ENCODE measurements at regions not wholly inside any gene's neighbourhood (a gene's known extent, or its start where the extent isn't known, plus 50 kb on each side); places are given as distances from the start of the nearest gene placed in this dataset.

GRCh38 chr6:23282252-23283021, 713.1 kb downstream of the HDGFL1 start:
- 12 to 97% (median 84%) methylated on average over 2 to 10 of the region's 10 CpGs for WGBS, 10 experiments
- peaks cover 17 to 21% of the 10 kb centered on the region in 2 donors for H3K4me1 ChIP-seq (replicated peaks in 1 of 2)
- no peak overlapping the region for H3K27ac ChIP-seq
- peak in 3 of 8 experiments; percentile 53 to 98 (median 93) for ATAC-seq (replicated peaks in 6 of 8)
- no peak overlapping the region for H3K4me3 ChIP-seq
- in situ Hi-C loops (cut with MboI; ENCODE audit: low pct_unique_long_range_greater_than_20kb in 2 of 9, low sequenced_read_pairs in 9 of 9, unreplicated experiment in 9 of 9) = no loop called here

- in situ Hi-C loops (cut with MboI; ENCODE audit: low pct_unique_long_range_greater_than_20kb in 2 of 9, low sequenced_read_pairs in 9 of 9, unreplicated experiment in 9 of 9) = no loop called here
- Histone ChIP-seq H3K4me3 (no peak overlapping the region), H3K4me1 (replicated peaks in 1 of 2) (peaks cover 6 to 13% of the 10 kb centered on the region in 2 donors), H3K27ac (no peak overlapping the region)
- 16 to 83% (median 56%) methylated on average over 1 to 3 of the region's 3 CpGs for WGBS, 10 experiments
- peak in 3 of 8 experiments; percentile 52 to 64 (median 60) for ATAC-seq (replicated peaks in 6 of 8)
These were observed 724.3 kb downstream of the HDGFL1 start for GRCh38 chr6:23293653-23294052.

- H3K27ac ChIP-seq = no peak overlapping the region
- in situ Hi-C loops (cut with MboI; ENCODE audit: low pct_unique_long_range_greater_than_20kb in 2 of 9, low sequenced_read_pairs in 9 of 9, unreplicated experiment in 9 of 9) = no loop called here
- ATAC-seq (replicated peaks in 6 of 8) = peak in 1 of 8 experiments; percentile 47
- H3K4me3 ChIP-seq = no peak overlapping the region
- no peaks in the 10 kb centered on the region for H3K4me1 ChIP-seq (replicated peaks in 1 of 2)
These were observed 732.2 kb downstream of the HDGFL1 start for GRCh38 chr6:23301556-23301955.

DNA sequence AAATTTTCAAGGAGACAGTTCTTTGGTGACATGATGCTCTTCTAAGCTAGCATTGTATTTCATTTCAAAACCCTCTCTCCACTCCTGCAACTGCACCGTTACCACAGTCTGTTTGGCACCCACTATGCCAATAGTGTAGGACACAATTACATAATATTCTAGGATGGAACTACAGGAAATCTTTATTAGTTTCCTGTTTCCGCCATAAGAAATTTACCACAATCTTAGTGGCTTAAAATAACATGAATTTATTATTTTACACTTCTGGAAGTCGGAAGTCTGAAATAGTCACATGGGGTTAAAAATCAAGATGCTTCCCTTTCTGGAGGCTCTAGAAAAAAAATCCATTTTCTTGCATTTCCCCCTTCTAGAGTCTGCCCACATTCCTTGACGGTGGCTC, 733.1 kb downstream of the HDGFL1 start:
- no peak for ATAC-seq (replicated peaks in 6 of 8)
- in situ Hi-C loops (cut with MboI; ENCODE audit: low pct_unique_long_range_greater_than_20kb in 2 of 9, low sequenced_read_pairs in 9 of 9, unreplicated experiment in 9 of 9) = no loop called here
- Histone ChIP-seq H3K4me3 (no peak overlapping the region), H3K27ac (no peak overlapping the region), H3K4me1 (replicated peaks in 1 of 2) (no peaks in the 10 kb centered on the region)
- WGBS, 10 experiments = 33 to 100% (median 88%) methylated on average over 1 to 4 of the region's 4 CpGs

DNA sequence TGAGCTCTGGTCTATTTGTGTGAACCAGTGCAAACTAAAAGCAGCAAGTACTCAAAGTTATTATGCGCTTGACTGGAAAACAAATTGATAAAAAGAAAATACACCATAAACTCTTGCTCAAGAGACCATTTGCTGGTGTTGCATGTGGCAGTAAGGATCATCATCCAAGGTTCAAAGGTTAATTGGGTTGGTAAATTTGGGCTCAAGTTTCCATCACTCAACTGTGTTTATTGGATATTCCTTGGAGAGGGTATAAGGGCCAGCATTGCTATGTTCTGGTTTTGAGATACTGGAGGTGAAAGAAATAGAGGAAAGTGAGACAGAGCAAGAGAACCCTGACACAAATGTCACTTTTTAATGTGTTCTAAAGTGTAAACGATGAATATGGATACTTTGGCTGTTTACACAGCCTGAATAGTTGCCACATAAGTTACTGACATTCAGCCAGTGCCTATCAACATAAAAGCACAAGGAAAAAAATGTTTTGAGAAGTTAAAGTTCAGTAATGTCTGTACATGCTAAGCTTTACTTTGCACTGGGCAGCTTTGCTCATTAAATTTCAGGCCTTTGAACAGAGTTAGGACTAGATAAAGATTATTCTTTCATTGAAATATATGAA, 736.1 kb downstream of the HDGFL1 start:
- WGBS, 10 experiments = 13 to 100% (median 100%) methylated on average over 1 to 2 of the region's 2 CpGs; no CpG with 5 or more reads in 1 of the 10 experiments
- H3K27ac ChIP-seq = no peak overlapping the region
- peak in 1 of 8 experiments; percentile 19 for ATAC-seq (replicated peaks in 6 of 8)
- in situ Hi-C loops (cut with MboI; ENCODE audit: low pct_unique_long_range_greater_than_20kb in 2 of 9, low sequenced_read_pairs in 9 of 9, unreplicated experiment in 9 of 9) = no loop called here
- H3K4me3 ChIP-seq = no peak overlapping the region
- H3K4me1 ChIP-seq (replicated peaks in 1 of 2) = no peaks in the 10 kb centered on the region

- Histone ChIP-seq H3K4me1 (replicated peaks in 1 of 2) (no peaks in the 10 kb centered on the region), H3K4me3 (no peak overlapping the region), H3K27ac (no peak overlapping the region)
- 0 to 100% (median 71%) methylated on average over 1 to 2 of the region's 2 CpGs; no CpG with 5 or more reads in 1 of the 10 experiments for WGBS, 10 experiments
- ATAC-seq (replicated peaks in 6 of 8) = no peak
- in situ Hi-C loops (cut with MboI; ENCODE audit: low pct_unique_long_range_greater_than_20kb in 2 of 9, low sequenced_read_pairs in 9 of 9, unreplicated experiment in 9 of 9) = no loop called here
These were observed 737.0 kb downstream of the HDGFL1 start for GRCh38 chr6:23306251-23306950.

DNA sequence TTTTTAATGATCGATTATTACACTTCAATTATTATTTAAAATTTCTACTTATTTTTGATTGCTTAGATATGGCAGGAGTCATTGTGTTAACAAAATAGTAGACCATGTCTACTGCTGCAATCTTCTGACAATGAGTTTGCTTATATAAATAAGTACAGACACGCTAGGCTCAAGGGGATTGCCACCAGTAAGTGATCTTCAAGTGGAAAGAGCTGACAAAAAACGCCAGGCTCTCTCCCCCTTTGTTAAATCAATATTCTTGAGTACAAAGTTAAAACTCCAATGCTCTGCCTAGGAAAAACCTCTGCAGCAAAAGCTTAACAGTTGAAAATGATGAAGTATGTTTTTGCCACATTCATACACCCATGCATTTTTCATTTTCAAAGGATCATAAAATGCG, 738.1 kb downstream of the HDGFL1 start:
- Histone ChIP-seq H3K27ac (no peak overlapping the region), H3K4me3 (no peak overlapping the region), H3K4me1 (replicated peaks in 1 of 2) (no peaks in the 10 kb centered on the region)
- ATAC-seq (replicated peaks in 6 of 8) = no peak
- 13 to 88% (median 79%) methylated on average over 1 to 4 of the region's 4 CpGs for WGBS, 10 experiments
- in situ Hi-C loops (cut with MboI; ENCODE audit: low pct_unique_long_range_greater_than_20kb in 2 of 9, low sequenced_read_pairs in 9 of 9, unreplicated experiment in 9 of 9) = no loop called here

- WGBS, 10 experiments = 17 to 100% (median 63%) methylated on average over 1 to 3 of the region's 3 CpGs; no CpG with 5 or more reads in 1 of the 10 experiments
- in situ Hi-C loops (cut with MboI; ENCODE audit: low pct_unique_long_range_greater_than_20kb in 2 of 9, low sequenced_read_pairs in 9 of 9, unreplicated experiment in 9 of 9) = no loop called here
- Histone ChIP-seq H3K4me3 (no peak overlapping the region), H3K27ac (no peak overlapping the region), H3K4me1 (replicated peaks in 1 of 2) (no peaks in the 10 kb centered on the region)
- ATAC-seq (replicated peaks in 6 of 8) = no peak
These were observed 738.8 kb downstream of the HDGFL1 start for GRCh38 chr6:23308166-23308565.

GRCh38 chr6:23311211-23311610, 741.8 kb downstream of the HDGFL1 start:
- no peak overlapping the region for H3K27ac ChIP-seq
- no peak for ATAC-seq (replicated peaks in 6 of 8)
- in situ Hi-C loops (cut with MboI; ENCODE audit: low pct_unique_long_range_greater_than_20kb in 2 of 9, low sequenced_read_pairs in 9 of 9, unreplicated experiment in 9 of 9) = no loop called here
- WGBS, 10 experiments = 7 to 100% (median 81%) methylated on average over 1 to 2 of the region's 2 CpGs
- no peaks in the 10 kb centered on the region for H3K4me1 ChIP-seq (replicated peaks in 1 of 2)
- H3K4me3 ChIP-seq = no peak overlapping the region

- no peak overlapping the region for H3K4me3 ChIP-seq
- peaks cover 7 to 21% of the 10 kb centered on the region in 2 donors for H3K4me1 ChIP-seq (replicated peaks in 1 of 2)
- in situ Hi-C loops (cut with MboI; ENCODE audit: low pct_unique_long_range_greater_than_20kb in 2 of 9, low sequenced_read_pairs in 9 of 9, unreplicated experiment in 9 of 9) = no loop called here
- H3K27ac ChIP-seq = no peak overlapping the region
- WGBS, 10 experiments = 43 to 100% (median 100%) methylated on average over 1 of the region's 1 CpG; no CpG with 5 or more reads in 3 of the 10 experiments
- ATAC-seq (replicated peaks in 6 of 8) = no peak
These were observed 746.8 kb downstream of the HDGFL1 start for GRCh38 chr6:23316131-23316530.

GRCh38 chr6:23316931-23317330, 747.6 kb downstream of the HDGFL1 start:
- WGBS, 10 experiments = 0 to 100% (median 62%) methylated on average over 1 of the region's 1 CpG; no CpG with 5 or more reads in 3 of the 10 experiments
- H3K4me1 ChIP-seq (replicated peaks in 1 of 2) = peaks cover 7 to 21% of the 10 kb centered on the region in 2 donors
- in situ Hi-C loops (cut with MboI; ENCODE audit: low pct_unique_long_range_greater_than_20kb in 2 of 9, low sequenced_read_pairs in 9 of 9, unreplicated experiment in 9 of 9) = no loop called here

GRCh38 chr6:23319582-23319981, 750.2 kb downstream of the HDGFL1 start:
- H3K27ac ChIP-seq = peak overlapping the region in 1 of 2 donors; percentile 3
- ATAC-seq (replicated peaks in 6 of 8) = peak in 4 of 8 experiments; percentile 25 to 70 (median 65)
- H3K4me3 ChIP-seq = no peak overlapping the region
- WGBS, 10 experiments = 49 to 100% (median 85%) methylated on average over 1 to 3 of the region's 3 CpGs; no CpG with 5 or more reads in 6 of the 10 experiments
- H3K4me1 ChIP-seq (replicated peaks in 1 of 2) = peaks cover 7 to 21% of the 10 kb centered on the region in 2 donors
- in situ Hi-C loops (cut with MboI; ENCODE audit: low pct_unique_long_range_greater_than_20kb in 2 of 9, low sequenced_read_pairs in 9 of 9, unreplicated experiment in 9 of 9) = no loop called here

More at GRCh38 chr6:23316931-23317330, 747.6 kb downstream of the HDGFL1 start:
- Histone ChIP-seq H3K4me3 (no peak overlapping the region), H3K27ac (no peak overlapping the region)
- no peak for ATAC-seq (replicated peaks in 6 of 8)

DNA sequence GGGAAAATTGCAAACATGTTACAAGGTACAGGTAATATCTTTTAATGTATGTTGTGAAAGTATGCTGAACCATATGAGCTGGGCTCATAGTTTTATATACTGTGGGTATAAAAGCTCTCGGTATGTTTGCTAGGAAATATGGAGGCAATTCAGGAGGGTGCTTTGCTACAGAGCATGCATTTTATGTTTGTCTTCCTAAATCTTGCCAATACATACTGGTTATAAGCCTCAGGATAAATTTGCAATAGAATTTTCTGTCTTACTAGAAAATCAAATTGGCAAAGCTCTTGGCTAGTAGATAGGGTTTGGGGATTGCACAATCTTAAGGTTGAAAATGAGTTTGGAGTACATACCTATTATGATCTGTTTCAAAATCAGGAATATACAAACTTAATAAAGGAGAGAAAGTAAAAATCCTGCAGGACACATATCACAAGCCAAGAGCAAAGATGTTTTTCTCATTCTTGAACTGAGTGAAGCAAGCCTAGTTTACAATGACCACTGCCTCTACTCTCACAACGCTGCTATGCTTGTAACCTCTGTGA, 751.2 kb downstream of the HDGFL1 start:
- Histone ChIP-seq H3K4me1 (replicated peaks in 1 of 2) (peaks cover 7 to 21% of the 10 kb centered on the region in 2 donors), H3K27ac (no peak overlapping the region), H3K4me3 (no peak overlapping the region)
- WGBS, 10 experiments = 25 to 100% (median 94%) methylated on average over 1 to 2 of the region's 2 CpGs; no CpG with 5 or more reads in 1 of the 10 experiments
- in situ Hi-C loops (cut with MboI; ENCODE audit: low pct_unique_long_range_greater_than_20kb in 2 of 9, low sequenced_read_pairs in 9 of 9, unreplicated experiment in 9 of 9) = no loop called here
- ATAC-seq (replicated peaks in 6 of 8) = no peak

Measured in motor neuron (in vitro differentiated cells).